ENCODE measurements at regions not wholly inside any gene's neighbourhood (a gene's known extent, or its start where the extent isn't known, plus 50 kb on each side); places are given as distances from the start of the nearest gene placed in this dataset.

DNA sequence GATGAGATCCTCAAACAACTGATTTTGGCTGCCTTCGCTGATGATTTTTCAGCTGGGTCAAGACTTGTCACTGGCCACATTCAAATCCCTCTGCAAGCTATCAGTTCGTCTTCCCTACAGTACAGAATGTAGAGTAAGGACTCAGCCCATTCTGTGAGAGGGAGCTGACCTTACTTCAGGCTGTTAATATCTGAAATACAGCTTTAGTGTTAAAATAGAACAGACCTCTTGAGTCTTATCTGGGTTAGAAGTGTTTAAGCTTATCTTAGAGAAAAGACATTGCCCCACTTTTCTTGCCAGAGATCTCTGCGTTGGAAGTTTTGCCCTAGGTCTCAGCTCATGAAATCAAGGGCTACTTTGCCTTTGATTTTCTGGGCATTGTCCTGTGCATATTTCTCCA, 383.4 kb upstream of the LARGE1 start:
- H3K27ac ChIP-seq: no peak overlapping the region
- H3K9ac ChIP-seq: no peak overlapping the region
- H3K4me1 ChIP-seq: no peaks in the 10 kb centered on the region
- H3K4me2 ChIP-seq: no peak overlapping the region
- no peaks in the 10 kb centered on the region for H3K9me3 ChIP-seq (replicated peaks in 1 of 11)
- no peak overlapping the region for H3K4me3 ChIP-seq
- H3K27me3 ChIP-seq: no peaks in the 10 kb centered on the region
- H4K20me1 ChIP-seq: no peaks in the 10 kb centered on the region
- no peaks in the 10 kb centered on the region for H3K36me3 ChIP-seq
- TF ChIP-seq Cebpa-rat (IDR thresholded peaks at IDR 0.05): no peak

DNA sequence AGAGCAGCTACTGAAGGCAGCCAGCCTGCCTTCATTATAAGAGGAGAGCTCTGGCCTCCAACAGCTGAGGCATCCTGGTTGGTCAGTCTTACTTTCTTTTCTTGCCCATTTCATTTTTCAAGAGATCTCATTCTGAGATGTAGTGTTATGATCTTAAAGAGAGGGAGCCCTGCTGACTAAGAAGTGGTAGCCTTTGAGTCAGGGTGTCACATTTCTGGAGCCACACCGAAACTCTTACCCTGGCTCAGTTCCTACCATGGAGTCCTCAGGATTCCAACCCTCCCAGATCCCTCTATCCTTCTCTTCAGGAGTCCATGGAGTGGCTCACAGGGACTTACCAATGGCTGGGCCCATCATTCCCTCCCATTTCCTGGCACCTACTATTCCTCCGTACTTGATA, 386.1 kb upstream of the LARGE1 start:
- no peaks in the 10 kb centered on the region for H3K9me3 ChIP-seq (replicated peaks in 1 of 11)
- TF ChIP-seq Cebpa-rat (IDR thresholded peaks at IDR 0.05): no peak

DNA sequence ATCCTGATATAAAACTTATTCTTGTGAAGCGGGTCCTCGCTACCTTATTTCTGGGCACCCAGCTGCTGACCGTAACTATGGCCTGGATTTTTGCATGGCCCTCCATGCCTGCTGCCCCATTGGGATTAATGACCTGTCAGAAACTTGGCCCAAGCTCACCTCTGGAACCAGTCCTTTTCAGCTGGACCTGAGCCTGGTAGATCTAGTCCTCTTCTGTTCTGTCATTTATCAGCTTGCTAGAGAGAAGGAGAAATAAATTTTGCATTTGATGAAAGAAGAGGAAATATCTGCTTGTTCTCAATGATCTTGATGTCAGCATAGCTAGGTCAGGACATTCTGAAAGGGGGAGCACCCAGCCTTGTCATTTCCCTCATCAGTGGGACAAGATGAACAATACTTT, 387.8 kb upstream of the LARGE1 start:
- Histone ChIP-seq H3K4me2 (no peak overlapping the region), H3K27me3 (no peaks in the 10 kb centered on the region), H3K4me3 (no peak overlapping the region), H3K9me3 (replicated peaks in 1 of 11) (no peaks in the 10 kb centered on the region), H4K20me1 (no peaks in the 10 kb centered on the region), H3K9ac (no peak overlapping the region), H3K27ac (no peak overlapping the region), H3K36me3 (no peaks in the 10 kb centered on the region), H3K4me1 (no peaks in the 10 kb centered on the region)
- TF ChIP-seq Cebpa-rat (IDR thresholded peaks at IDR 0.05): no peak

More for the DNA sequence above, 386.1 kb upstream of the LARGE1 start:
- Histone ChIP-seq H3K27ac (no peak overlapping the region), H3K4me3 (no peak overlapping the region), H4K20me1 (no peaks in the 10 kb centered on the region), H3K9ac (no peak overlapping the region), H3K4me2 (no peak overlapping the region), H3K4me1 (no peaks in the 10 kb centered on the region), H3K27me3 (no peaks in the 10 kb centered on the region), H3K36me3 (no peaks in the 10 kb centered on the region)

- Histone ChIP-seq H3K9ac (no peak overlapping the region), H3K4me3 (no peak overlapping the region), H3K27ac (no peak overlapping the region), H4K20me1 (no peaks in the 10 kb centered on the region), H3K36me3 (no peaks in the 10 kb centered on the region), H3K27me3 (no peaks in the 10 kb centered on the region), H3K4me1 (no peaks in the 10 kb centered on the region), H3K4me2 (no peak overlapping the region), H3K9me3 (replicated peaks in 1 of 11) (peaks cover 10 to 26% (median 18%) of the 10 kb centered on the region in 11 experiments)
- TF ChIP-seq Cebpa-rat (IDR thresholded peaks at IDR 0.05): no peak
Observed at GRCh38 chr22:34319346-34319745, 399.1 kb upstream of the LARGE1 start.

GRCh38 chr22:34324763-34325162, 404.5 kb upstream of the LARGE1 start:
- no peak overlapping the region for H3K9ac ChIP-seq
- H3K4me1 ChIP-seq: no peaks in the 10 kb centered on the region
- no peaks in the 10 kb centered on the region for H3K36me3 ChIP-seq
- no peak for TF ChIP-seq Cebpa-rat (IDR thresholded peaks at IDR 0.05)
- no peaks in the 10 kb centered on the region for H3K27me3 ChIP-seq
- H4K20me1 ChIP-seq: no peaks in the 10 kb centered on the region
- no peak overlapping the region for H3K4me2 ChIP-seq
- H3K27ac ChIP-seq: no peak overlapping the region
- no peak overlapping the region for H3K4me3 ChIP-seq
- no peaks in the 10 kb centered on the region for H3K9me3 ChIP-seq (replicated peaks in 1 of 11)

DNA sequence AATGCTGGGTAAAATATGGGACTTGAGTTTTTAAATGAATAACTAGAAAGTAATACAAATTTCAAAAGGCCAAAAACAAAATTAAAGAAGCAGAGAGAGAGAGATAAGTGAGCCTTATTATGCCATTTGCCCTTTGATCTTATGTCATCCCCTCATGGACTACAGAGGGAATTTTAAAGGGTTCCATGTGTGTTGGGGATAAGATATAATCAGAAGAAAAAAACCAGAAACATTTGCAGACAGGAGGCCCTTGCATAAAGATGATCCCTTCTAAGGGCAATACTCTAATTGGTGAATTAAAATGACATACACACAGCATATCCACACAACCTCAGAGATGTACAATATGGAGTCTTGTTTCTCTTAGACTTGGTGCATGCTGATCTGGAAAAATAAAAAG, 406.6 kb upstream of the LARGE1 start:
- Histone ChIP-seq H3K9ac (no peak overlapping the region), H3K27ac (no peak overlapping the region), H3K36me3 (no peaks in the 10 kb centered on the region), H3K4me1 (no peaks in the 10 kb centered on the region), H3K4me2 (no peak overlapping the region), H3K9me3 (replicated peaks in 1 of 11) (no peaks in the 10 kb centered on the region), H4K20me1 (no peaks in the 10 kb centered on the region), H3K27me3 (no peaks in the 10 kb centered on the region), H3K4me3 (no peak overlapping the region)
- TF ChIP-seq Cebpa-rat (IDR thresholded peaks at IDR 0.05): no peak

DNA sequence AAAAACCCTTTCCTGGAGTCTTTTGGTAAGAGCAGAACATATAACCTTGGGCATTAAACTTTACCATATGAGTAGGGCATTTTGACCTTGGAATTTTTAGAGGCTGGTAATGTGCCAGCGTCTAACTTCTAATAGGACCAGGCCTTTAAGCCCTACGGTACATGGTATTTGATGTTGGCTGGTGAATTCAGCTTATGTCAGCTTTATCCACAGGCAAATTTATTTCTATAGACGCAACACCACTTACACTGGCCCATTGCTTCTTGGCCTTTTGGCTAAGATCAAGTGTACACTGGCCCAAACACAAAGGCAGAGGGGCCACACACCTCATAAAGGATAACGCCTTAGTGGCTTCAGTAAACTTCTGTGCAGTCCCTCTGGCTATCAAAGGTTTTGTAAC, 410.2 kb upstream of the LARGE1 start:
- Histone ChIP-seq H4K20me1 (no peaks in the 10 kb centered on the region), H3K4me1 (no peaks in the 10 kb centered on the region), H3K4me3 (no peak overlapping the region), H3K9me3 (replicated peaks in 1 of 11) (peaks cover 21 to 30% (median 27%) of the 10 kb centered on the region in 11 experiments), H3K27me3 (no peaks in the 10 kb centered on the region), H3K27ac (no peak overlapping the region), H3K4me2 (no peak overlapping the region), H3K9ac (no peak overlapping the region), H3K36me3 (no peaks in the 10 kb centered on the region)
- TF ChIP-seq Cebpa-rat (IDR thresholded peaks at IDR 0.05): no peak

DNA sequence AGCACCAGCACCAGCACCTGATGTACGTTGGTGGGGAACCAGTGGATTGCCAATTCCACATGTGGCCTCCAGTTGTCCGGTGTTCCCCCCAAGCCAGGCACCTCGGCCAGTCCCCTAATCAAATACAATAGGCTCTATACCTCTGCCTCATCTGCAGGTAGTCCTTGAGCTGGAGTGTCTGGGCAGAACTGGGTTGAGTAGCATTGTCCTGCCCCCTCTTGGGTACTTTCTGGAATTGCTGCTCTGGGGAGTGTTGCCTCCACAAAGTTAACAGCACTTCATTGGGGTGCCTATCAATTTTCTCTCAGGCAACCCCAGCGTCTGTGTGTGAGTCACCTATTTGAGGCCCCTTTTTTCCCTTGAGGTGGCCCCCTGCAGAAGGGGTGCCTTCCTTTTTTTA, 413.0 kb upstream of the LARGE1 start:
- H3K4me1 ChIP-seq: no peaks in the 10 kb centered on the region
- H3K4me2 ChIP-seq: no peak overlapping the region
- no peak overlapping the region for H3K4me3 ChIP-seq
- TF ChIP-seq Cebpa-rat (IDR thresholded peaks at IDR 0.05): no peak
- no peaks in the 10 kb centered on the region for H3K27me3 ChIP-seq
- H3K36me3 ChIP-seq: no peaks in the 10 kb centered on the region
- peaks cover 30 to 38% (median 35%) of the 10 kb centered on the region in 11 experiments for H3K9me3 ChIP-seq (replicated peaks in 1 of 11)
- no peaks in the 10 kb centered on the region for H4K20me1 ChIP-seq
- H3K27ac ChIP-seq: no peak overlapping the region
- H3K9ac ChIP-seq: no peak overlapping the region

DNA sequence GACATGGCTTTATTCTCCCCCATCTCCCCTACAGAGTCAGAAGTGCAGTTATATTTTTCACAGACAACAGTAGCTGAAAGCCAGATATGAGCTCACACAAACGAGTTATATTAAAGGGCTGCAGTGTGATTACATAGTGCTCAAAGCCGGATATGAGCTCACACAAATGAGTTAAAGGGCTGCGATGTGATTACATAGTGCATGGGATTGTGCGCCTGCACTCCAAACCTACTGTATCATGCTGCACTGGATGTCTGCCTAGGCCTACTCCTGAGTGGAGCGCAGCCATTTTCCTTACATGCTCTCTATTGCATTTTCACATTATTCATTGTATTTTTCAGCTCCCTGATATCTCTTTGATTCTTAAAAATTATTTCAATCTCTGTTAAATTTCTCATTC, 414.6 kb upstream of the LARGE1 start:
- no peak for TF ChIP-seq Cebpa-rat (IDR thresholded peaks at IDR 0.05)
- H3K36me3 ChIP-seq: no peaks in the 10 kb centered on the region
- H4K20me1 ChIP-seq: no peaks in the 10 kb centered on the region

DNA sequence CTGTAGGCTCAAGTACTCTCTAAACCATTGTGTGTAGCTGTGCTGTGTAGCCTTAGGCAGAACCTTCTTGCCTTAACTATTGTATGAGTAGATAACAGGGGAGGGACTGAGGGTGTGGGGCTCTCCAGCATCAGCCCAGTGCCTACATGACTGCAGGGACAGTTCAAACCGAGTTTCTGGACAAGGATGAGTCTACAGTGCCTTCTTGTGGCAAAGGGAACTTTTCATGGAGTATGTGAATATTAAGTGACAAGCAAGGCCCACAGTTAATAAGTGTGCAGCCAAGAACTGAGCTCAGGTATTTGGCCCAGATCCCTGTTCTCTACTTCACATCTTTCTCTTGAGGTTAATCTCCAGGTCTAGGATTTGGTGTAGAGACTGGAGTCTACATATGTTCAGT, 424.4 kb upstream of the LARGE1 start:
- no peak for TF ChIP-seq Cebpa-rat (IDR thresholded peaks at IDR 0.05)
- Histone ChIP-seq H3K27ac (no peak overlapping the region), H3K4me3 (no peak overlapping the region), H4K20me1 (no peaks in the 10 kb centered on the region), H3K4me2 (no peak overlapping the region), H3K27me3 (no peaks in the 10 kb centered on the region), H3K36me3 (no peaks in the 10 kb centered on the region), H3K9me3 (replicated peaks in 1 of 11) (no peaks in the 10 kb centered on the region), H3K4me1 (no peaks in the 10 kb centered on the region), H3K9ac (no peak overlapping the region)

More for the DNA sequence above, 414.6 kb upstream of the LARGE1 start:
- H3K4me3 ChIP-seq: no peak overlapping the region; a peak in 1 of 20 replicates
- H3K4me2 ChIP-seq: no peak overlapping the region
- no peak overlapping the region for H3K27ac ChIP-seq
- no peaks in the 10 kb centered on the region for H3K27me3 ChIP-seq
- H3K9ac ChIP-seq: no peak overlapping the region
- H3K4me1 ChIP-seq: no peaks in the 10 kb centered on the region
- peaks cover 30 to 38% (median 35%) of the 10 kb centered on the region in 11 experiments for H3K9me3 ChIP-seq (replicated peaks in 1 of 11)
